Loucy (cell line): ENCODE measurements at regions not wholly inside any gene's neighbourhood (a gene's known extent, or its start where the extent isn't known, plus 50 kb on each side); places are given as distances from the start of the nearest gene placed in this dataset.

Source experiments
- CTCF ChIP-seq: fragments of 200-600 bp; sonication (generic); conservative IDR thresholded peaks from 2 replicates; pipeline ENCODE4 v1.5.1; 2014; ENCODE audit warnings: mild to moderate bottlenecking, antibody characterized with exemption, low read length
- EZH2phosphoT487 ChIP-seq: fragments of 200-600 bp; IDR thresholded peaks from 2 replicates; pipeline ENCODE4 v1.6.1; 2018; ENCODE audit warnings: antibody characterized with exemption, mild to moderate bottlenecking, moderate library complexity, borderline replicate concordance

GRCh38 chr16:62370445-62370844, 334.2 kb upstream of the CDH8 start:
- TF ChIP-seq EZH2phosphoT487 = no peak
- no peak for TF ChIP-seq CTCF
